Fibroblast of skin of left quadriceps (primary cell): ENCODE measurements at regions not wholly inside any gene's neighbourhood (a gene's known extent, or its start where the extent isn't known, plus 50 kb on each side); places are given as distances from the start of the nearest gene placed in this dataset.

Experiments used
- DNase-seq, 2 experiments: peaks; one replicate each; pipeline ENCODE4 v3.0.0-alpha.2; 2013; ENCODE audit warnings: low read depth in 2 of 2

GRCh38 chr13:75231235-75231634 is 250.7 kb downstream of the TBC1D4 start:
- DNase-seq = no peak

GRCh38 chr13:75226733-75227435 is 255.1 kb downstream of the TBC1D4 start:
- DNase-seq = peak; percentile 75 to 77

- no peak for DNase-seq
Observed at GRCh38 chr13:75226092-75226491, 255.9 kb downstream of the TBC1D4 start.

GRCh38 chr13:75225288-75226032 is 256.5 kb downstream of the TBC1D4 start:
- no peak for DNase-seq

GRCh38 chr13:75224053-75224742 is 257.8 kb downstream of the TBC1D4 start:
- peak; percentile 60 to 65 for DNase-seq

- no peak for DNase-seq
Observed at GRCh38 chr13:75222031-75222430, 259.9 kb downstream of the TBC1D4 start.

- DNase-seq = peak in 1 of 2 experiments; percentile 54
Observed at GRCh38 chr13:75220861-75221260, 261.1 kb downstream of the TBC1D4 start.

- no peak for DNase-seq
Observed at GRCh38 chr13:75220238-75220542, 261.8 kb downstream of the TBC1D4 start.

- DNase-seq = peak; percentile 53 to 62
Observed at GRCh38 chr13:75219479-75220237, 262.3 kb downstream of the TBC1D4 start.

- DNase-seq = peak; percentile 72 to 76
Observed at GRCh38 chr13:75217949-75218348, 264.0 kb downstream of the TBC1D4 start.

GRCh38 chr13:75216038-75216437 is 265.9 kb downstream of the TBC1D4 start:
- no peak for DNase-seq

GRCh38 chr13:75214846-75215245 is 267.1 kb downstream of the TBC1D4 start:
- DNase-seq = no peak

GRCh38 chr13:75202981-75203380 is 279.0 kb downstream of the TBC1D4 start:
- DNase-seq = no peak

- DNase-seq = no peak
Observed at GRCh38 chr13:75197803-75198202, 284.2 kb downstream of the TBC1D4 start.

GRCh38 chr13:75196147-75196837 is 285.7 kb downstream of the TBC1D4 start:
- peak; percentile 24 to 26 for DNase-seq

- no peak for DNase-seq
Observed at GRCh38 chr13:75195495-75196146, 286.3 kb downstream of the TBC1D4 start.

- no peak for DNase-seq
Observed at GRCh38 chr13:75194717-75195462, 287.1 kb downstream of the TBC1D4 start.

GRCh38 chr13:75186379-75186778 is 295.6 kb downstream of the TBC1D4 start:
- DNase-seq = no peak

GRCh38 chr13:75181906-75182305 is 300.1 kb downstream of the TBC1D4 start:
- DNase-seq = peak; percentile 49 to 59

GRCh38 chr13:75180805-75181455 is 301.0 kb downstream of the TBC1D4 start:
- peak; percentile 61 to 68 for DNase-seq
